ENCODE measurements at regions not wholly inside any gene's neighbourhood (a gene's known extent, or its start where the extent isn't known, plus 50 kb on each side); places are given as distances from the start of the nearest gene placed in this dataset.
"Not testable (repeated sequence)": the region's sequence is repeated elsewhere in the genome, so short reads cannot be mapped to it uniquely, and the experiment has no call there.

DNA sequence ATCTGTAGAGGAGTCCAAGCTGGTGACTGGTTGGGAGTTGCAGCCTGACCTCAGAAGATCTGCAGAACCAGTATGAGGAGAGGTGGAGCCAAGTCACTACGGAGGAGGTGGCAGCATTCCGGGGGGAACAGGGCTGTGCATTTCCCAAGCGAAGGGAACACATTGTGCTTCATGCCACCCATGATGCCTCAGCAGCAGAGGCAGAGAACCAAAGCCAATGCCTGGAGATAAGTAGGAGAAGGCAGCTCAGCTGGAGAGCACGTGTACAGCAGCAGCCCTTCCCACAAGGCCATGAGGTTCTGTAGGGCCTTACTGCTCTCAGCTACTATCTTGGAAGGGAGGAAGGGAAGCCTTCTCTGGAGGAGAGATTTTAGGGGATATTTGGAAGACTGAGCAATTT is 67.2 kb upstream of the LRPPRC start:
- TF ChIP-seq CTCF (IDR thresholded peaks at IDR 0.05), result no peak
- no peak for DNase-seq (ENCODE audit: extremely low spot score, unreplicated experiment)
- H3K9me3 Mint-ChIP-seq (ENCODE audit: unreplicated experiment), result no peaks in the 10 kb centered on the region

DNA sequence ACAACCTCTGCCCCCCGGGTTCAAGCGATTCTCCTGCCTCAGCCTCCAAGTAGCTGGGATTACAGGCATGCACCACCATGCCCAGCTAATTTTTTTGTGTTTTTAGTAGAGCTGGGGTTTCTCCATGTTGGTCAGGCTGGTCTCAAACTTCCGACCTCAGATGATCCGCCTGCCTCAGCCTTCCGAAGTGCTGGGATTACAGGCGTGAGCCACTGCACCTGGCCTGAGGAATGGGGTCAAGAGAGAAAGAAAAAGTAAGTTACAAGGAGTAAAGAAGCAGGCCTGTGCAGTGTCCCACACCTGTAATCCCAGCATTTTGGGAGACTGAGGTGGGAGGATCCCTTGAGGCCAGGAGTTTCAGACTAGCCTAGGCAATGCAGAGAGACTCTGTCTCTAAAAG is 68.5 kb upstream of the LRPPRC start:
- peaks cover 20% of the 10 kb centered on the region for H3K27me3 Mint-ChIP-seq (ENCODE audit: unreplicated experiment)
- H3K4me3 Mint-ChIP-seq (ENCODE audit: unreplicated experiment); H3K36me3 Mint-ChIP-seq (ENCODE audit: unreplicated experiment); H3K9me3 Mint-ChIP-seq (ENCODE audit: unreplicated experiment); H3K4me1 Mint-ChIP-seq (ENCODE audit: unreplicated experiment); H3K27ac Mint-ChIP-seq (ENCODE audit: unreplicated experiment); DNase-seq (ENCODE audit: extremely low spot score, unreplicated experiment): not testable (repeated sequence)

More for the DNA sequence above, 67.2 kb upstream of the LRPPRC start:
- Mint-ChIP-seq H3K4me1 (ENCODE audit: unreplicated experiment) (no peaks in the 10 kb centered on the region), H3K27ac (ENCODE audit: unreplicated experiment) (no peak overlapping the region), H3K4me3 (ENCODE audit: unreplicated experiment) (no peak overlapping the region), H3K27me3 (ENCODE audit: unreplicated experiment) (peaks cover 20% of the 10 kb centered on the region), H3K36me3 (ENCODE audit: unreplicated experiment) (no peaks in the 10 kb centered on the region)

DNA sequence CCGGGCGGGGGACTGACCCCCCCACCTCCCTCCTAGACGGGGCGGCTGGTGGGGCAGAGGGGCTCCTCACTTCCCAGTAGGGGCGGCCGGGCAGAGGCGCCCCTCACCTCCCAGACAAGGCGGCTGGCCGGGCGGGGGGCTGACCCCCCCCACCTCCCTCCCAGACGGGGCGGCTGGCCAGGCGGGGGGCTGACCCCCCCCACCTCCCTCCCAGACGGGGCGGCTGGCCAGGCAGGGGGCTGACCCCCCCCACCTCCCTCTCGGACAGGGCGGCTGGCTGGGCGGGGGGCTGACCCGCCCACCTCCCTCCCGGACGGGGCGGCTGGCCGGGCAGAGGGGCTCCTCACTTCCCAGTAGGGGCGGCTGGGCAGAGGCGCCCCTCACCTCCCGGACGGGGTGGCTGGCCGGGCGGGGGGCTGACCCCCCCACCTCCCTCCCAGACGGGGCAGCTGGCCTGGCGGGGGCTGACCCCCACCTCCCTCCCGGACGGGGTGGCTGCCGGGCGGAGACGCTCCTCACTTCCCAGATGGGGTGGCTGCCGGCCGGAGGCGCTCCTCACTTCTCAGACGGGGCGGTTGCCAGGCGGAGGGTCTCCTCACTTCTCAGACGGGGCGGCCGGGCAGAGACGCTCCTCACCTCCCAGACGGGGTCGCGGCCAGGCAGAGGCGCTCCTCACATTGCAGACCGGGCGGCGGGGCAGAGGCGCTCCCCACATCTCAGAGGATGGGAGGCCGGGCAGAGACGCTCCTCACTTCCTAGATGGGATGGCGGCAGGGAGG is 71.4 kb upstream of the LRPPRC start:
- DNase-seq (ENCODE audit: extremely low spot score, unreplicated experiment); H3K9me3 Mint-ChIP-seq (ENCODE audit: unreplicated experiment); H3K4me1 Mint-ChIP-seq (ENCODE audit: unreplicated experiment); H3K27ac Mint-ChIP-seq (ENCODE audit: unreplicated experiment); H3K36me3 Mint-ChIP-seq (ENCODE audit: unreplicated experiment); H3K4me3 Mint-ChIP-seq (ENCODE audit: unreplicated experiment): not testable (repeated sequence)
- H3K27me3 Mint-ChIP-seq (ENCODE audit: unreplicated experiment), result peaks cover 20% of the 10 kb centered on the region

GRCh38 chr2:44067791-44068181 is 72.0 kb upstream of the LRPPRC start:
- not testable (repeated sequence) for H3K27ac Mint-ChIP-seq (ENCODE audit: unreplicated experiment); DNase-seq (ENCODE audit: extremely low spot score, unreplicated experiment); H3K4me1 Mint-ChIP-seq (ENCODE audit: unreplicated experiment); H3K36me3 Mint-ChIP-seq (ENCODE audit: unreplicated experiment); H3K9me3 Mint-ChIP-seq (ENCODE audit: unreplicated experiment); H3K4me3 Mint-ChIP-seq (ENCODE audit: unreplicated experiment)
- H3K27me3 Mint-ChIP-seq (ENCODE audit: unreplicated experiment), result peaks cover 20% of the 10 kb centered on the region

DNA sequence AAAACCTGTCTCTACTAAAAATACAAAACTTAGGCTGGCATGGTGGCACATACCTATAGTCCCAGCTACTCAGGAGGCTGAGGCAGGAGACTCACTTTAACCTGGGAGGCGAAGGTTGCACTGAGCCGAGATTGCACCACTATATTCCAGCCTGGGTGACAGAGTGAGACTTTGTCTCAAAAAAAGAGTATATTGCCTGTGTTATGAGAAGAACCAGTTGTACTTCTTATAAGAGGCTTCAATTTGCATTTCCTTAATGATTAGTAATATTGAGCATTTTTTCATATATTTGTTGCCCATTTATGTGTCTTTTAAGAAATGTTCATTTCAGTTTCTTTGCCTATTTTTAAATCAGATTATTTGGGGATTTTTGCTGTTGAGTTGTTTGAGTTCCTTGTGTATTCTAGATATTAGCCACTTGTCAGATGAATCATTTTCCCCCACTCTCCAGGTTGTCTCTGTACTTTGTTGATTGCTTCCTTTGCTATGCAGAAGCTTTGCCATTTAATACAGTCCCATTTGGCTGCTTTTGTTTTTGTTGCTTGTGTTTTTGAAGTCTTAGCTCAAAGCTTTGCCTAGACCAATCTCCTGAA is 75.8 kb upstream of the LRPPRC start:
- Mint-ChIP-seq H3K4me3 (ENCODE audit: unreplicated experiment) (no peak overlapping the region), H3K9me3 (ENCODE audit: unreplicated experiment) (no peaks in the 10 kb centered on the region), H3K27ac (ENCODE audit: unreplicated experiment) (no peak overlapping the region), H3K36me3 (ENCODE audit: unreplicated experiment) (no peaks in the 10 kb centered on the region), H3K27me3 (ENCODE audit: unreplicated experiment) (peaks cover 12% of the 10 kb centered on the region), H3K4me1 (ENCODE audit: unreplicated experiment) (peaks cover 2% of the 10 kb centered on the region)
- no peak for DNase-seq (ENCODE audit: extremely low spot score, unreplicated experiment)
- TF ChIP-seq CTCF (IDR thresholded peaks at IDR 0.05), result no peak

GRCh38 chr2:44073667-44074066 is 77.9 kb upstream of the LRPPRC start:
- not testable (repeated sequence) for H3K4me3 Mint-ChIP-seq (ENCODE audit: unreplicated experiment); H3K27ac Mint-ChIP-seq (ENCODE audit: unreplicated experiment); H3K9me3 Mint-ChIP-seq (ENCODE audit: unreplicated experiment); DNase-seq (ENCODE audit: extremely low spot score, unreplicated experiment); H3K4me1 Mint-ChIP-seq (ENCODE audit: unreplicated experiment); H3K36me3 Mint-ChIP-seq (ENCODE audit: unreplicated experiment)
- peaks cover 17% of the 10 kb centered on the region for H3K27me3 Mint-ChIP-seq (ENCODE audit: unreplicated experiment)

DNA sequence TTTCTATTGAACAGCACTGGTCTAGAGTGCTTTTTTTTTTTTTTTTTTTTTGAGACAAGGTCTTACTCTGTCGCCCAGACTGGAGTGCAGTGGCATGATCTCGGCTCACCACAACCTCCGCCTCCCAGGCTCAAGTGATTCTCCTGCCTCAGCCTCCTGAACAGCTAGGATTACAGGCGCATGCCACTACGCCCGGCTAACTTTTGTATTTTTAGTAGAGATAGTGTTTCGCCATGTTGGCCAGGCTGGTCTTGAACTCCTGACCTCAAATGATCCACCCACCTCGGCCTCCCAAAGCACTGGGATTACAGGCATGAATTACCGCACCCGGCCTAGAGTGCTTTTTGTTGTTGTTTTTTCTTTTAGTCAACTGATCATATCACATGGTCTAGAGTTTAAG is 79.0 kb upstream of the LRPPRC start:
- not testable (repeated sequence) for H3K9me3 Mint-ChIP-seq (ENCODE audit: unreplicated experiment); H3K36me3 Mint-ChIP-seq (ENCODE audit: unreplicated experiment); DNase-seq (ENCODE audit: extremely low spot score, unreplicated experiment); H3K4me3 Mint-ChIP-seq (ENCODE audit: unreplicated experiment); H3K4me1 Mint-ChIP-seq (ENCODE audit: unreplicated experiment); H3K27ac Mint-ChIP-seq (ENCODE audit: unreplicated experiment)
- H3K27me3 Mint-ChIP-seq (ENCODE audit: unreplicated experiment), result peaks cover 13% of the 10 kb centered on the region
